ENCODE measurements at regions not wholly inside any gene's neighbourhood (a gene's known extent, or its start where the extent isn't known, plus 50 kb on each side); places are given as distances from the start of the nearest gene placed in this dataset.
A peak's percentile ranks its signal among the peaks of the same experiment; 100 is the strongest.

GRCh38 chr10:80697926-80698325, 160.2 kb downstream of the SH2D4B start:
- Histone ChIP-seq H3K27me3 (replicated peaks; ENCODE audit: control insufficient read depth, insufficient read depth, low read length, poor library complexity, severe bottlenecking) (no peaks in the 10 kb centered on the region), H3K27ac (ENCODE audit: insufficient read depth, low read length, poor library complexity, severe bottlenecking) (no peak overlapping the region), H3K9me3 (ENCODE audit: control insufficient read depth, low read length) (no peaks in the 10 kb centered on the region), H3K36me3 (ENCODE audit: control insufficient read depth, insufficient read depth, low read length) (no peaks in the 10 kb centered on the region), H3K4me1 (ENCODE audit: control insufficient read depth, insufficient read depth, low read length, poor library complexity, severe bottlenecking) (no peaks in the 10 kb centered on the region), H3K4me3 (ENCODE audit: insufficient read depth, low read depth, low read length, poor library complexity, severe bottlenecking) (no peak overlapping the region)
- DNase-seq = no peak

- H3K27ac ChIP-seq (ENCODE audit: insufficient read depth, low read length, poor library complexity, severe bottlenecking) = no peak overlapping the region
- H3K9me3 ChIP-seq (ENCODE audit: control insufficient read depth, low read length) = no peaks in the 10 kb centered on the region
- no peaks in the 10 kb centered on the region for H3K36me3 ChIP-seq (ENCODE audit: control insufficient read depth, insufficient read depth, low read length)
- no peaks in the 10 kb centered on the region for H3K27me3 ChIP-seq (replicated peaks; ENCODE audit: control insufficient read depth, insufficient read depth, low read length, poor library complexity, severe bottlenecking)
- peak; percentile 6 to 41 (median 12) for DNase-seq
- H3K4me3 ChIP-seq (ENCODE audit: insufficient read depth, low read depth, low read length, poor library complexity, severe bottlenecking) = no peak overlapping the region
- H3K4me1 ChIP-seq (ENCODE audit: control insufficient read depth, insufficient read depth, low read length, poor library complexity, severe bottlenecking) = no peaks in the 10 kb centered on the region
Observed at GRCh38 chr10:80699602-80700039, 161.9 kb downstream of the SH2D4B start.

GRCh38 chr10:80700252-80700651, 162.6 kb downstream of the SH2D4B start:
- Histone ChIP-seq H3K4me1 (ENCODE audit: control insufficient read depth, insufficient read depth, low read length, poor library complexity, severe bottlenecking) (no peaks in the 10 kb centered on the region), H3K27me3 (replicated peaks; ENCODE audit: control insufficient read depth, insufficient read depth, low read length, poor library complexity, severe bottlenecking) (no peaks in the 10 kb centered on the region), H3K4me3 (ENCODE audit: insufficient read depth, low read depth, low read length, poor library complexity, severe bottlenecking) (no peak overlapping the region), H3K27ac (ENCODE audit: insufficient read depth, low read length, poor library complexity, severe bottlenecking) (no peak overlapping the region), H3K9me3 (ENCODE audit: control insufficient read depth, low read length) (no peaks in the 10 kb centered on the region), H3K36me3 (ENCODE audit: control insufficient read depth, insufficient read depth, low read length) (no peaks in the 10 kb centered on the region)
- DNase-seq = no peak

- no peak for DNase-seq
- H3K27me3 ChIP-seq (replicated peaks; ENCODE audit: control insufficient read depth, insufficient read depth, low read length, poor library complexity, severe bottlenecking) = no peaks in the 10 kb centered on the region
- H3K9me3 ChIP-seq (ENCODE audit: control insufficient read depth, low read length) = no peaks in the 10 kb centered on the region
- H3K36me3 ChIP-seq (ENCODE audit: control insufficient read depth, insufficient read depth, low read length) = no peaks in the 10 kb centered on the region
- H3K27ac ChIP-seq (ENCODE audit: insufficient read depth, low read length, poor library complexity, severe bottlenecking) = no peak overlapping the region
- H3K4me3 ChIP-seq (ENCODE audit: insufficient read depth, low read depth, low read length, poor library complexity, severe bottlenecking) = no peak overlapping the region
- no peaks in the 10 kb centered on the region for H3K4me1 ChIP-seq (ENCODE audit: control insufficient read depth, insufficient read depth, low read length, poor library complexity, severe bottlenecking)
Observed at GRCh38 chr10:80700760-80701444, 163.2 kb downstream of the SH2D4B start.

- no peak for DNase-seq
- H3K9me3 ChIP-seq (ENCODE audit: control insufficient read depth, low read length) = no peaks in the 10 kb centered on the region
- no peaks in the 10 kb centered on the region for H3K36me3 ChIP-seq (ENCODE audit: control insufficient read depth, insufficient read depth, low read length)
- no peaks in the 10 kb centered on the region for H3K4me1 ChIP-seq (ENCODE audit: control insufficient read depth, insufficient read depth, low read length, poor library complexity, severe bottlenecking)
- H3K27me3 ChIP-seq (replicated peaks; ENCODE audit: control insufficient read depth, insufficient read depth, low read length, poor library complexity, severe bottlenecking) = no peaks in the 10 kb centered on the region
- H3K4me3 ChIP-seq (ENCODE audit: insufficient read depth, low read depth, low read length, poor library complexity, severe bottlenecking) = no peak overlapping the region
- H3K27ac ChIP-seq (ENCODE audit: insufficient read depth, low read length, poor library complexity, severe bottlenecking) = no peak overlapping the region
Observed at GRCh38 chr10:80701706-80702105, 164.0 kb downstream of the SH2D4B start.

GRCh38 chr10:80702143-80702542, 164.4 kb downstream of the SH2D4B start:
- Histone ChIP-seq H3K27me3 (replicated peaks; ENCODE audit: control insufficient read depth, insufficient read depth, low read length, poor library complexity, severe bottlenecking) (no peaks in the 10 kb centered on the region), H3K36me3 (ENCODE audit: control insufficient read depth, insufficient read depth, low read length) (no peaks in the 10 kb centered on the region), H3K4me1 (ENCODE audit: control insufficient read depth, insufficient read depth, low read length, poor library complexity, severe bottlenecking) (no peaks in the 10 kb centered on the region), H3K9me3 (ENCODE audit: control insufficient read depth, low read length) (no peaks in the 10 kb centered on the region), H3K27ac (ENCODE audit: insufficient read depth, low read length, poor library complexity, severe bottlenecking) (no peak overlapping the region), H3K4me3 (ENCODE audit: insufficient read depth, low read depth, low read length, poor library complexity, severe bottlenecking) (no peak overlapping the region)
- no peak for DNase-seq

- Histone ChIP-seq H3K9me3 (ENCODE audit: control insufficient read depth, low read length) (no peaks in the 10 kb centered on the region), H3K4me3 (ENCODE audit: insufficient read depth, low read depth, low read length, poor library complexity, severe bottlenecking) (no peak overlapping the region), H3K36me3 (ENCODE audit: control insufficient read depth, insufficient read depth, low read length) (no peaks in the 10 kb centered on the region), H3K27ac (ENCODE audit: insufficient read depth, low read length, poor library complexity, severe bottlenecking) (no peak overlapping the region), H3K4me1 (ENCODE audit: control insufficient read depth, insufficient read depth, low read length, poor library complexity, severe bottlenecking) (no peaks in the 10 kb centered on the region), H3K27me3 (replicated peaks; ENCODE audit: control insufficient read depth, insufficient read depth, low read length, poor library complexity, severe bottlenecking) (no peaks in the 10 kb centered on the region)
- DNase-seq = no peak
Observed at GRCh38 chr10:80705899-80706298, 168.2 kb downstream of the SH2D4B start.

- no peaks in the 10 kb centered on the region for H3K4me1 ChIP-seq (ENCODE audit: control insufficient read depth, insufficient read depth, low read length, poor library complexity, severe bottlenecking)
- no peak for DNase-seq
- H3K9me3 ChIP-seq (ENCODE audit: control insufficient read depth, low read length) = no peaks in the 10 kb centered on the region
- no peaks in the 10 kb centered on the region for H3K27me3 ChIP-seq (replicated peaks; ENCODE audit: control insufficient read depth, insufficient read depth, low read length, poor library complexity, severe bottlenecking)
- H3K36me3 ChIP-seq (ENCODE audit: control insufficient read depth, insufficient read depth, low read length) = no peaks in the 10 kb centered on the region
- no peak overlapping the region for H3K4me3 ChIP-seq (ENCODE audit: insufficient read depth, low read depth, low read length, poor library complexity, severe bottlenecking)
- no peak overlapping the region for H3K27ac ChIP-seq (ENCODE audit: insufficient read depth, low read length, poor library complexity, severe bottlenecking)
Observed at GRCh38 chr10:80708185-80708584, 170.5 kb downstream of the SH2D4B start.

- no peak overlapping the region for H3K4me3 ChIP-seq (ENCODE audit: insufficient read depth, low read depth, low read length, poor library complexity, severe bottlenecking)
- no peaks in the 10 kb centered on the region for H3K36me3 ChIP-seq (ENCODE audit: control insufficient read depth, insufficient read depth, low read length)
- H3K27me3 ChIP-seq (replicated peaks; ENCODE audit: control insufficient read depth, insufficient read depth, low read length, poor library complexity, severe bottlenecking) = no peaks in the 10 kb centered on the region
- no peaks in the 10 kb centered on the region for H3K4me1 ChIP-seq (ENCODE audit: control insufficient read depth, insufficient read depth, low read length, poor library complexity, severe bottlenecking)
- H3K9me3 ChIP-seq (ENCODE audit: control insufficient read depth, low read length) = no peaks in the 10 kb centered on the region
- H3K27ac ChIP-seq (ENCODE audit: insufficient read depth, low read length, poor library complexity, severe bottlenecking) = no peak overlapping the region
- DNase-seq = no peak
Observed at GRCh38 chr10:80708808-80709207, 171.1 kb downstream of the SH2D4B start.

- no peaks in the 10 kb centered on the region for H3K9me3 ChIP-seq (ENCODE audit: control insufficient read depth, low read length)
- DNase-seq = no peak
- H3K4me3 ChIP-seq (ENCODE audit: insufficient read depth, low read depth, low read length, poor library complexity, severe bottlenecking) = no peak overlapping the region
- H3K36me3 ChIP-seq (ENCODE audit: control insufficient read depth, insufficient read depth, low read length) = no peaks in the 10 kb centered on the region
- H3K27ac ChIP-seq (ENCODE audit: insufficient read depth, low read length, poor library complexity, severe bottlenecking) = no peak overlapping the region
- no peaks in the 10 kb centered on the region for H3K27me3 ChIP-seq (replicated peaks; ENCODE audit: control insufficient read depth, insufficient read depth, low read length, poor library complexity, severe bottlenecking)
- no peaks in the 10 kb centered on the region for H3K4me1 ChIP-seq (ENCODE audit: control insufficient read depth, insufficient read depth, low read length, poor library complexity, severe bottlenecking)
Observed at GRCh38 chr10:80709866-80710265, 172.2 kb downstream of the SH2D4B start.

All from effector memory CD4-positive, alpha-beta T cell (primary cell).